HG02610 (cell line): ENCODE measurements at regions not wholly inside any gene's neighbourhood (a gene's known extent, or its start where the extent isn't known, plus 50 kb on each side); places are given as distances from the start of the nearest gene placed in this dataset.

Source experiments
- ATAC-seq: cut with Tn5 transposase; IDR thresholded peaks from one replicate; pipeline ENCODE4 v1.9.1; 2021; ENCODE audit warnings: mild to moderate bottlenecking, moderate library complexity; ENCODE audit not compliant: unreplicated experiment

- ATAC-seq, result peak; percentile 98
Measured at GRCh38 chr4:107183155-107183774, 147.2 kb upstream of the DKK2 start.

GRCh38 chr4:107182347-107182746 is 146.2 kb upstream of the DKK2 start:
- no peak for ATAC-seq

- no peak for ATAC-seq
Measured at GRCh38 chr4:107166873-107167450, 130.8 kb upstream of the DKK2 start.

- ATAC-seq, result no peak
Measured at GRCh38 chr4:107166181-107166580, 130.1 kb upstream of the DKK2 start.

- ATAC-seq, result no peak
Measured at GRCh38 chr4:107164962-107165475, 128.9 kb upstream of the DKK2 start.

- ATAC-seq, result no peak
Measured at GRCh38 chr4:107156443-107156842, 120.3 kb upstream of the DKK2 start.

- ATAC-seq, result no peak
Measured at GRCh38 chr4:107155366-107155765, 119.3 kb upstream of the DKK2 start.

GRCh38 chr4:107153956-107154355 is 117.8 kb upstream of the DKK2 start:
- ATAC-seq, result no peak

GRCh38 chr4:107153228-107153627 is 117.1 kb upstream of the DKK2 start:
- no peak for ATAC-seq

- ATAC-seq, result no peak
Measured at GRCh38 chr4:107151173-107151572, 115.1 kb upstream of the DKK2 start.

GRCh38 chr4:107148904-107149303 is 112.8 kb upstream of the DKK2 start:
- ATAC-seq, result no peak

- no peak for ATAC-seq
Measured at GRCh38 chr4:107147873-107148272, 111.8 kb upstream of the DKK2 start.

GRCh38 chr4:107138433-107138832 is 102.3 kb upstream of the DKK2 start:
- no peak for ATAC-seq

GRCh38 chr4:107133965-107134653 is 98.0 kb upstream of the DKK2 start:
- ATAC-seq, result no peak

- ATAC-seq, result no peak
Measured at GRCh38 chr4:107131295-107131694, 95.2 kb upstream of the DKK2 start.

- ATAC-seq, result no peak
Measured at GRCh38 chr4:107130157-107130556, 94.0 kb upstream of the DKK2 start.

- ATAC-seq, result no peak
Measured at GRCh38 chr4:107129611-107130010, 93.5 kb upstream of the DKK2 start.

GRCh38 chr4:107129076-107129475 is 93.0 kb upstream of the DKK2 start:
- no peak for ATAC-seq

- no peak for ATAC-seq
Measured at GRCh38 chr4:107128116-107128515, 92.0 kb upstream of the DKK2 start.

GRCh38 chr4:107125496-107125895 is 89.4 kb upstream of the DKK2 start:
- no peak for ATAC-seq

- no peak for ATAC-seq
Measured at GRCh38 chr4:107122736-107123135, 86.6 kb upstream of the DKK2 start.

- ATAC-seq, result no peak
Measured at GRCh38 chr4:107120661-107121060, 84.5 kb upstream of the DKK2 start.
